HepG2 (cell line): ENCODE measurements at regions not wholly inside any gene's neighbourhood (a gene's known extent, or its start where the extent isn't known, plus 50 kb on each side); places are given as distances from the start of the nearest gene placed in this dataset.

ENCODE experiments used
- ATAC-seq: fragments of 200-7000 bp; cut with Tn5 transposase; 3 replicates; pipeline ENCODE4 v1.9.1; 2020; ENCODE audit warnings: mild to moderate bottlenecking, moderate library complexity
- BruUV-seq: library from RNA; stranded (reverse); fragments of 400-500 nt; replicated peaks from 2 replicates; lab custom pipeline; 2021; lab: Mats Ljungman, UMichigan
- CTCF ChIA-PET: fragments of 300-600 bp; formaldehyde crosslinking; extraction: SDS; loops from one replicate; lab custom pipeline; 2021; ENCODE audit warnings: low total read pairs, inconsistent platforms, low intra/inter-chr PET ratio; lab: Yijun Ruan, JAX
- POLR2A ChIA-PET: fragments of 350-600 bp; sonication (Branson Sonifier 250); formaldehyde crosslinking; loops from one replicate; lab custom pipeline; 2020; ENCODE audit warnings: antibody characterized with exemption, inconsistent platforms; lab: Yijun Ruan, JAX
- DNase-seq: peaks from one replicate; pipeline ENCODE4 v3.0.0-alpha.2; 2015; ENCODE audit warnings: low spot score
- FAIRE-seq: peaks from 3 replicates; lab custom pipeline; 2011; peaks lifted over from hg19 to GRCh38; lab: Jason Lieb, UNC
- H2AFZ ChIP-seq: one replicate; pipeline ENCODE4 v1.6.1; 2011; ENCODE audit warnings: low read length, inconsistent platforms
- H3K27ac ChIP-seq: fragments of 300-600 bp; 3 replicates; pipeline ENCODE4 v1.8.0; 2011; ENCODE audit warnings: mixed run types, mild to moderate bottlenecking, mixed read lengths, low read length, inconsistent platforms; ENCODE audit not compliant: insufficient read depth; ENCODE audit errors: extremely low read length
- H3K27me3 ChIP-seq, 2 experiments: fragments of 200-600 bp in 1 of 2; 2 replicates in 1 of 2; 3 replicates in 1 of 2; pipeline versions ENCODE4 v1.6.0 to v1.8.0; 2011; ENCODE audit warnings: low read length in 2 of 2, mild to moderate bottlenecking in 2 of 2, moderate library complexity in 2 of 2, inconsistent platforms in 1 of 2; ENCODE audit not compliant: insufficient read depth in 2 of 2, control insufficient read depth in 1 of 2
- H3K36me3 ChIP-seq, 2 experiments: fragments of 200-600 bp in 1 of 2; replicated peaks in 1 of 2; 2 replicates in 1 of 2; 3 replicates in 1 of 2; pipeline versions ENCODE4 v1.5.1 to v1.8.0; 2011; ENCODE audit warnings: low read length in 2 of 2, inconsistent platforms in 1 of 2; ENCODE audit not compliant: insufficient read depth in 2 of 2, control insufficient read depth in 1 of 2
- H3K4me1 ChIP-seq: 2 replicates; pipeline ENCODE4 v1.5.1; 2012; ENCODE audit warnings: low read length, inconsistent platforms; ENCODE audit not compliant: insufficient read depth
- H3K4me2 ChIP-seq: 2 replicates; pipeline ENCODE4 v1.6.0; 2011; ENCODE audit warnings: low read depth, low read length, inconsistent platforms
- H3K4me3 ChIP-seq, 3 experiments: fragments of 200-600 bp in 1 of 3; sonication (generic), shearing (Covaris generic) in 1 of 3; replicated peaks in 1 of 3; 2 replicates each; pipeline ENCODE4 v1.5.1; 2011 to 2016; ENCODE audit warnings: low read length in 3 of 3, inconsistent platforms in 2 of 3, low read depth in 2 of 3, mild to moderate bottlenecking in 2 of 3, control low read depth in 1 of 3, mixed read lengths in 1 of 3; ENCODE audit not compliant: insufficient read depth in 1 of 3
- H3K79me2 ChIP-seq: one replicate; pipeline ENCODE4 v1.6.1; 2011; ENCODE audit warnings: low read length, inconsistent platforms; ENCODE audit not compliant: insufficient read depth
- H3K9ac ChIP-seq: 2 replicates; pipeline ENCODE4 v1.6.0; 2011; ENCODE audit warnings: mild to moderate bottlenecking, low read depth, low read length, inconsistent platforms; ENCODE audit not compliant: insufficient read depth
- H3K9me3 ChIP-seq: 2 replicates; pipeline ENCODE4 v1.5.1; 2012; ENCODE audit warnings: mild to moderate bottlenecking, low read length
- H4K20me1 ChIP-seq: 2 replicates; pipeline ENCODE4 v1.6.0; 2011; ENCODE audit warnings: inconsistent platforms, mild to moderate bottlenecking, low read length, moderate library complexity; ENCODE audit not compliant: insufficient read depth
- MAFG ChIP-seq: sonication (generic); formaldehyde crosslinking; IDR thresholded peaks from 2 replicates; pipeline ENCODE4 v1.5.1; 2020; ENCODE audit warnings: mild to moderate bottlenecking, missing genetic modification reagents
- MXI1 ChIP-seq: IDR thresholded peaks from 3 replicates; pipeline ENCODE4 v1.6.1; 2012; ENCODE audit warnings: low read depth, low read length, inconsistent platforms, borderline replicate concordance
- SP140L ChIP-seq: sonication (generic); formaldehyde crosslinking; IDR thresholded peaks from 2 replicates; pipeline ENCODE4 v1.4.0; 2020; ENCODE audit warnings: missing genetic modification reagents, borderline replicate concordance
- SSRP1 ChIP-seq: IDR thresholded peaks from 2 replicates; pipeline ENCODE4 v1.6.1; 2016; ENCODE audit warnings: control low read depth
- ZNF143 ChIP-seq: sonication (generic); formaldehyde crosslinking; IDR thresholded peaks from 2 replicates; pipeline ENCODE4 v1.4.0; 2020; ENCODE audit warnings: missing genetic modification reagents
- ZNF557 ChIP-seq: sonication (generic); formaldehyde crosslinking; IDR thresholded peaks from 2 replicates; pipeline ENCODE4 v1.4.0; 2020; ENCODE audit warnings: missing genetic modification reagents
- ZNF776 ChIP-seq: sonication (generic); formaldehyde crosslinking; IDR thresholded peaks from 2 replicates; pipeline ENCODE4 v1.4.0; 2020; ENCODE audit warnings: mild to moderate bottlenecking, missing genetic modification reagents
- WGBS: methylation state at CpG from one replicate; pipeline ENCODE4 v1.1.6; 2017; ENCODE audit warnings: low lambda C conversion rate; 5-methylcytosine and 5-hydroxymethylcytosine counted together
- in situ Hi-C: cut with HindIII; loops from 2 replicates; pipeline ENCODE4 v1.10.0; 2017; ENCODE audit warnings: low pct_unique_long_range_greater_than_20kb; ENCODE audit not compliant: extremely low pct_ligation_motif_present
- intact Hi-C: fragments of 100-400 bp; cut with micrococcal nuclease; formaldehyde crosslinking; loops from one replicate; pipeline ENCODE4 v1.10.0; 2022; ENCODE audit not compliant: unreplicated experiment
- TF ChIP-seq, protein P1 (sequence below): sonication (generic); formaldehyde crosslinking; IDR thresholded peaks from 2 replicates; pipeline ENCODE4 v1.4.0; 2020; ENCODE audit warnings: low read depth, mild to moderate bottlenecking, missing genetic modification reagents
- TF ChIP-seq, protein P2 (sequence below): sonication (generic); formaldehyde crosslinking; IDR thresholded peaks from 2 replicates; pipeline ENCODE4 v1.5.1; 2020; ENCODE audit warnings: mild to moderate bottlenecking, missing genetic modification reagents, borderline replicate concordance

DNA sequence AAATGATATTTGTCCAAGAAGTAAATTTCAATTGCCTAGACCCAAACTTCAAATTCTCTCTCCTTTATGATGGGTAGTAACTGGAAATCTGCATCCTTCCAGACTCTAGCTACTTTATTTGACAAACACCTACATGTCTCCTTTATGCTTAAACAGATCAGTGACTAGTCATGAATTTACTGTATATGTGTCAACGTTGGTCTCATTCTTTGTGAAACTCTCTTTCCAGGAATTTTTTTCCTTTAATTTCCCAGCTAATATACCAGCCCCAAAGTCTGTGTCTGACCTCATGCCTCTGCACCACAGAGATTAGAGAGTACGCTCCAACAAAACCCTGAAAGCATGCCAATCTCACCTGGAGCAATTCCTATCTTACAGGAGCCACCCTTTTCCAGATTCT lies 811.2 kb upstream of the NCAM2 start:
- ChIA-PET POLR2A (no interaction called here), CTCF (no interaction called here)
- H3K4me1 ChIP-seq = no peaks in the 10 kb centered on the region
- H2AFZ ChIP-seq = no peak overlapping the region
- BruUV-seq = no TSS peak
- TF ChIP-seq ZNF557 (no peak), SP140L (CRISPR knock-in tag) (no peak), MXI1 (no peak), ZNF776 (no peak), MAFG (CRISPR knock-in tag) (no peak), ZNF143 (CRISPR knock-in tag) (no peak), SSRP1 (no peak)
- TF ChIP-seq, protein P1, sequence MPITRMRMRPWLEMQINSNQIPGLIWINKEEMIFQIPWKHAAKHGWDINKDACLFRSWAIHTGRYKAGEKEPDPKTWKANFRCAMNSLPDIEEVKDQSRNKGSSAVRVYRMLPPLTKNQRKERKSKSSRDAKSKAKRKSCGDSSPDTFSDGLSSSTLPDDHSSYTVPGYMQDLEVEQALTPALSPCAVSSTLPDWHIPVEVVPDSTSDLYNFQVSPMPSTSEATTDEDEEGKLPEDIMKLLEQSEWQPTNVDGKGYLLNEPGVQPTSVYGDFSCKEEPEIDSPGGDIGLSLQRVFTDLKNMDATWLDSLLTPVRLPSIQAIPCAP = no peak
- TF ChIP-seq, protein P2, sequence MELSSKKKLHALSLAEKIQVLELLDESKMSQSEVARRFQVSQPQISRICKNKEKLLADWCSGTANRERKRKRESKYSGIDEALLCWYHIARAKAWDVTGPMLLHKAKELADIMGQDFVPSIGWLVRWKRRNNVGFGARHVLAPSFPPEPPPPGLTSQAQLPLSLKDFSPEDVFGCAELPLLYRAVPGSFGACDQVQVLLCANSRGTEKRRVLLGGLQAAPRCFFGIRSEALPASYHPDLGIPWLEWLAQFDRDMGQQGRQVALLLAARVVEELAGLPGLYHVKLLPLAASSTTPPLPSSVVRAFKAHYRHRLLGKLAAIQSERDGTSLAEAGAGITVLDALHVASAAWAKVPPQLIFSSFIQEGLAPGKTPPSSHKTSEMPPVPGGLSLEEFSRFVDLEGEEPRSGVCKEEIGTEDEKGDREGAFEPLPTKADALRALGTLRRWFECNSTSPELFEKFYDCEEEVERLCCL (CRISPR knock-in tag) = no peak
- FAIRE-seq (no peak), ATAC-seq (no peak), DNase-seq (no peak)
- no peaks in the 10 kb centered on the region for H4K20me1 ChIP-seq
- H3K4me3 ChIP-seq = no peak overlapping the region
- no peak overlapping the region for H3K27ac ChIP-seq
- 9% methylated on average over 2 of the region's 2 CpGs for WGBS
- in situ Hi-C loops = no loop called here
- peaks cover 81% of the 10 kb centered on the region for H3K9me3 ChIP-seq
- no peak overlapping the region for H3K4me2 ChIP-seq
- H3K79me2 ChIP-seq = no peaks in the 10 kb centered on the region
- intact Hi-C loops = no loop called here
- no peaks in the 10 kb centered on the region for H3K36me3 ChIP-seq
- no peaks in the 10 kb centered on the region for H3K27me3 ChIP-seq
- H3K9ac ChIP-seq = no peak overlapping the region
